Gastrocnemius medialis (tissue), 4 donors: ENCODE measurements at regions not wholly inside any gene's neighbourhood (a gene's known extent, or its start where the extent isn't known, plus 50 kb on each side); places are given as distances from the start of the nearest gene placed in this dataset.

Experiments
- CTCF ChIP-seq, 5 experiments: fragments of 450-650 bp in 3 of 5; fragments of 200-600 bp in 2 of 5; sonication (generic) in 2 of 5; IDR thresholded peaks in 4 of 5; conservative IDR thresholded peaks in 1 of 5; 1 replicate in 4 of 5; 2 replicates in 1 of 5; pipeline ENCODE4 v1.5.1; 2016 to 2019; ENCODE audit warnings: antibody characterized with exemption in 5 of 5, mild to moderate bottlenecking in 3 of 5, moderate library complexity in 3 of 5
- POLR2A ChIP-seq, 2 donors: fragments of 450-650 bp; IDR thresholded peaks; one replicate each; pipeline ENCODE4 v1.6.1; 2017; ENCODE audit warnings: antibody characterized with exemption in 2 of 2, mild to moderate bottlenecking in 2 of 2, moderate library complexity in 2 of 2

GRCh38 chr10:22767859-22768258, 53.5 kb upstream of the PIP4K2A start:
- TF ChIP-seq CTCF (IDR thresholded peaks at IDR 0.05 in 4 of 5, conservative IDR thresholded peaks at IDR 0.05 in 1 of 5), result no peak
- TF ChIP-seq POLR2A (IDR thresholded peaks at IDR 0.05), result no peak
